Transverse colon (tissue), 4 donors: ENCODE measurements at regions not wholly inside any gene's neighbourhood (a gene's known extent, or its start where the extent isn't known, plus 50 kb on each side); places are given as distances from the start of the nearest gene placed in this dataset.

Experiments used
- DNase-seq: peaks from one replicate; pipeline ENCODE4 v3.0.0-alpha.2; 2019
- H3K27ac ChIP-seq, 4 donors: fragments of 200-600 bp; sonication (generic); 2 replicates each; pipeline ENCODE4 v1.5.1; 2016 to 2018; ENCODE audit warnings: inconsistent platforms in 4 of 4
- H3K27me3 ChIP-seq: fragments of 200-600 bp; sonication (generic); 2 replicates; pipeline ENCODE4 v1.5.1; 2017; ENCODE audit warnings: inconsistent platforms
- H3K36me3 ChIP-seq, 4 donors: fragments of 200-600 bp; sonication (generic); 2 replicates each; pipeline ENCODE4 v1.5.1; 2017 to 2019; ENCODE audit warnings: inconsistent platforms in 4 of 4
- H3K4me1 ChIP-seq, 4 donors: fragments of 200-600 bp; sonication (generic); 2 replicates each; pipeline ENCODE4 v1.5.1; 2017 to 2020; ENCODE audit warnings: inconsistent platforms in 4 of 4
- H3K4me3 ChIP-seq, 4 donors: fragments of 200-600 bp; sonication (generic); 1 replicate in 1 of 4; 2 replicates in 3 of 4; pipeline versions ENCODE4 v1.5.1 to v1.6.1; 2017 to 2019; ENCODE audit warnings: inconsistent platforms in 4 of 4
- H3K9me3 ChIP-seq, 2 donors: fragments of 200-600 bp; sonication (generic); 2 replicates each; pipeline ENCODE4 v1.5.1; 2017 to 2019; ENCODE audit warnings: inconsistent platforms in 2 of 2
- EP300 ChIP-seq: sonication (generic); formaldehyde crosslinking; IDR thresholded peaks from one replicate; pipeline ENCODE4 v1.6.1; 2017; ENCODE audit warnings: antibody characterized with exemption, low read depth
- POLR2A ChIP-seq: fragments of 450-650 bp; IDR thresholded peaks from one replicate; pipeline ENCODE4 v1.6.1; 2016; ENCODE audit warnings: antibody characterized with exemption, mild to moderate bottlenecking, moderate library complexity
- POLR2AphosphoS5 ChIP-seq, 3 donors: sonication (generic); formaldehyde crosslinking; IDR thresholded peaks; one replicate each; pipeline ENCODE4 v1.6.1; 2016; ENCODE audit warnings: antibody characterized with exemption in 3 of 3
- WGBS, 2 donors: methylation state at CpG; one replicate each; pipeline ENCODE4 v1.1.5; 2018; ENCODE audit warnings: low coverage in 1 of 2; 5-methylcytosine and 5-hydroxymethylcytosine counted together
- in situ Hi-C, 4 donors: fragments of 200-750 bp; cut with MboI; loops; one replicate each; pipeline versions ENCODE4 v1.15.0 to v1.15.1; 2017; ENCODE audit warnings: low sequenced_read_pairs in 3 of 4, low pct_ligation_motif_present in 1 of 4, low pct_unique_long_range_greater_than_20kb in 1 of 4
- intact Hi-C: fragments of 100-400 bp; cut with DNase I; formaldehyde crosslinking; loops from one replicate; pipeline ENCODE4 v1.15.1; 2023; ENCODE audit warnings: low total_unique reads
- TF ChIP-seq, protein P1 (sequence below), 5 experiments: fragments of 200-600 bp in 3 of 5; fragments of 450-650 bp in 2 of 5; sonication (generic) in 3 of 5; IDR thresholded peaks; 1 replicate in 2 of 5; 2 replicates in 3 of 5; pipeline ENCODE4 v1.5.1; 2016 to 2017; ENCODE audit warnings: antibody characterized with exemption in 5 of 5, inconsistent platforms in 3 of 5, mild to moderate bottlenecking in 2 of 5, moderate library complexity in 1 of 5

DNA sequence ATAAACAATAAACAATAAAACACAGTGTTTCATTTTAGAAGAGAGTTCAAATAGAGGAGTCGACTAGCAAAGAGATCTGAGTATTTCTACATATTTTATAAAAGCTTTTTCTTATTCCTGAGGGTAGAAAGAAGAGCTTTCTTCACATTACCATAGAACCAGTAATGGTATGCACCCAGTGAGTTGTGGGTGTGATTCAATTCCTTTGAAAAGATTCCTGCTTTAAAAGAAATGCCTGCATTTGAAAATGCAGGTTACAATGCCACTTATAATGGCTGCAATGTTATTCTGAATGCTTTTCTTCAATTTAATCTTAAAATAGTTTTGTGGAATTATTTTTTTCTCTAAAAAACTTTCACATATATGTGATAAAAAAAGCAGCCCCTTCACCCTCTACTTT lies 178.1 kb downstream of the CDC14C start:
- H3K36me3 ChIP-seq, result no peaks in the 10 kb centered on the region
- H3K9me3 ChIP-seq, result no peaks in the 10 kb centered on the region
- no peak for TF ChIP-seq POLR2AphosphoS5 (IDR thresholded peaks at IDR 0.05)
- H3K27ac ChIP-seq, result no peak overlapping the region
- no peak overlapping the region for H3K4me3 ChIP-seq
- in situ Hi-C loops, result no loop called here
- intact Hi-C loops, result no loop called here
- no peaks in the 10 kb centered on the region for H3K27me3 ChIP-seq
- 21 to 24% methylated on average over 1 of the region's 1 CpG for WGBS, 2 donors
- H3K4me1 ChIP-seq, result no peaks in the 10 kb centered on the region
- DNase-seq, result no peak

- 96 to 100% methylated on average over 1 of the region's 1 CpG for WGBS, 2 donors
- in situ Hi-C loops (no loop called here), intact Hi-C loops (no loop called here)
- Histone ChIP-seq H3K36me3 (no peaks in the 10 kb centered on the region), H3K4me3 (no peak overlapping the region), H3K27me3 (no peaks in the 10 kb centered on the region), H3K9me3 (peaks cover 0 to 3% of the 10 kb centered on the region in 2 donors), H3K4me1 (no peaks in the 10 kb centered on the region), H3K27ac (no peak overlapping the region)
- no peak for TF ChIP-seq POLR2A
- TF ChIP-seq EP300, result no peak
- TF ChIP-seq, protein P1, sequence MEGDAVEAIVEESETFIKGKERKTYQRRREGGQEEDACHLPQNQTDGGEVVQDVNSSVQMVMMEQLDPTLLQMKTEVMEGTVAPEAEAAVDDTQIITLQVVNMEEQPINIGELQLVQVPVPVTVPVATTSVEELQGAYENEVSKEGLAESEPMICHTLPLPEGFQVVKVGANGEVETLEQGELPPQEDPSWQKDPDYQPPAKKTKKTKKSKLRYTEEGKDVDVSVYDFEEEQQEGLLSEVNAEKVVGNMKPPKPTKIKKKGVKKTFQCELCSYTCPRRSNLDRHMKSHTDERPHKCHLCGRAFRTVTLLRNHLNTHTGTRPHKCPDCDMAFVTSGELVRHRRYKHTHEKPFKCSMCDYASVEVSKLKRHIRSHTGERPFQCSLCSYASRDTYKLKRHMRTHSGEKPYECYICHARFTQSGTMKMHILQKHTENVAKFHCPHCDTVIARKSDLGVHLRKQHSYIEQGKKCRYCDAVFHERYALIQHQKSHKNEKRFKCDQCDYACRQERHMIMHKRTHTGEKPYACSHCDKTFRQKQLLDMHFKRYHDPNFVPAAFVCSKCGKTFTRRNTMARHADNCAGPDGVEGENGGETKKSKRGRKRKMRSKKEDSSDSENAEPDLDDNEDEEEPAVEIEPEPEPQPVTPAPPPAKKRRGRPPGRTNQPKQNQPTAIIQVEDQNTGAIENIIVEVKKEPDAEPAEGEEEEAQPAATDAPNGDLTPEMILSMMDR (IDR thresholded peaks at IDR 0.05), result no peak
- TF ChIP-seq POLR2AphosphoS5 (IDR thresholded peaks at IDR 0.05), result no peak
- DNase-seq, result no peak
These were observed 187.4 kb downstream of the CDC14C start for GRCh38 chr7:49111706-49112105.

DNA sequence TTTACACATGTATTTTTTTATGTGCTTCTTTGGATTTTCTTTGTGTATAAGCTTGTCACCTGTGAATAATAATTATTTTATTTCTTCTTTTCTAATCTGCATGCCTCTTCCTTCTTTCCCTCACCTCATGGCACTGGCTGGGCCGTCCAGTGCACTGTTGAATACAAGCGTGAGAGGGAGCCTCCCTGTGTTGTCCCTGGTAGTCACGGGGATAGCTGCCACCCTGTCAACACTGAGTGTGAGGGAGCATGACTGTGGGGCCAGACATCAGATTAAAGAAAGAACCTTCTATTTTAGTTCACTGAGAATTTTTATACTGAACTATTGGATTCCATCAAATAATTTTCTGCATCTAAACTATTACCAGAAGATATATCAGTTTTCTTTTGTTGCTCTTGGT lies 187.9 kb downstream of the CDC14C start:
- Histone ChIP-seq H3K27ac (no peak overlapping the region), H3K27me3 (no peaks in the 10 kb centered on the region), H3K4me1 (no peaks in the 10 kb centered on the region), H3K9me3 (peaks cover 0 to 3% of the 10 kb centered on the region in 2 donors), H3K4me3 (no peak overlapping the region), H3K36me3 (no peaks in the 10 kb centered on the region)
- DNase-seq, result no peak
- WGBS, 2 donors, result 60 to 68% methylated on average over 3 of the region's 3 CpGs
- in situ Hi-C loops (no loop called here), intact Hi-C loops (no loop called here)
- TF ChIP-seq EP300, result no peak
- no peak for TF ChIP-seq POLR2AphosphoS5 (IDR thresholded peaks at IDR 0.05)
- TF ChIP-seq, protein P1 (IDR thresholded peaks at IDR 0.05), result no peak
- TF ChIP-seq POLR2A, result no peak

DNA sequence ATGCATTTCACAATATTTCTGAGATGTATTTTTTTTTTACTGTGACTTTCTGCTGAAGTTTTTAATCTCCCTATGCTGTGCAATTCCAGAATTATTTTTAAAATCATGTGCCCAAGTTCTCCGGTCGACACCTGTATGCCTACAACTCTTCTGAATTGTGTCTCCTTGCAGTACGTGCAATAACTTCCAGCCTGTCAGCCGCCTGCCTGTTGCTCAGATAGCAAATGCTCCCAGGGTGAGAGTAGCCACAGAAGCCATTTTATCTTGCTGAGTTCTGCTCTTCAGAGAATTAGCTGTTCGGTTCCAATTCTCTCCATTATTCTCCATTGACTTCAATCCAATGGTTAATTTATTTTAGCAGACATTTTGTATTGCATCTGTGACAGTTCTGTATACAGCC lies 188.3 kb downstream of the CDC14C start:
- in situ Hi-C loops, result no loop called here

More for the DNA sequence above, 188.3 kb downstream of the CDC14C start:
- H3K9me3 ChIP-seq, result peaks cover 0 to 3% of the 10 kb centered on the region in 2 donors
- 75 to 87% methylated on average over 4 to 5 of the region's 5 CpGs for WGBS, 2 donors
- H3K27me3 ChIP-seq, result no peaks in the 10 kb centered on the region
- TF ChIP-seq EP300 (no peak), POLR2AphosphoS5 (IDR thresholded peaks at IDR 0.05) (no peak), POLR2A (no peak)
- TF ChIP-seq, protein P1 (IDR thresholded peaks at IDR 0.05), result no peak
- H3K36me3 ChIP-seq, result no peaks in the 10 kb centered on the region
- intact Hi-C loops, result no loop called here
- H3K4me1 ChIP-seq, result no peaks in the 10 kb centered on the region
- no peak overlapping the region for H3K4me3 ChIP-seq
- H3K27ac ChIP-seq, result no peak overlapping the region
- DNase-seq, result no peak
